IPS-NIHi7 (cell line): ENCODE measurements at regions not wholly inside any gene's neighbourhood (a gene's known extent, or its start where the extent isn't known, plus 50 kb on each side); places are given as distances from the start of the nearest gene placed in this dataset.

Experiments used
- DNase-seq: peaks from one replicate; pipeline ENCODE4 v3.0.0; 2012; ENCODE audit warnings: mixed read lengths; ENCODE audit errors: extremely low spot score

GRCh38 chr2:156164091-156164720, 168.3 kb downstream of the NR4A2 start:
- no peak for DNase-seq

GRCh38 chr2:156158808-156159207, 173.7 kb downstream of the NR4A2 start:
- no peak for DNase-seq

- no peak for DNase-seq
These were observed 174.9 kb downstream of the NR4A2 start for GRCh38 chr2:156157670-156158069.

- peak; percentile 13 for DNase-seq
These were observed 175.9 kb downstream of the NR4A2 start for GRCh38 chr2:156156580-156156979.

GRCh38 chr2:156155319-156155718, 177.2 kb downstream of the NR4A2 start:
- DNase-seq = no peak

GRCh38 chr2:156151351-156151750, 181.2 kb downstream of the NR4A2 start:
- no peak for DNase-seq

GRCh38 chr2:156147594-156148330, 184.8 kb downstream of the NR4A2 start:
- DNase-seq = no peak

- DNase-seq = no peak
These were observed 186.5 kb downstream of the NR4A2 start for GRCh38 chr2:156145976-156146375.

- DNase-seq = no peak
These were observed 187.1 kb downstream of the NR4A2 start for GRCh38 chr2:156145469-156145868.

GRCh38 chr2:156136566-156136965, 196.0 kb downstream of the NR4A2 start:
- DNase-seq = no peak

- DNase-seq = no peak
These were observed 197.6 kb downstream of the NR4A2 start for GRCh38 chr2:156134887-156135286.

GRCh38 chr2:156132941-156133340, 199.6 kb downstream of the NR4A2 start:
- no peak for DNase-seq

GRCh38 chr2:156132130-156132529, 200.4 kb downstream of the NR4A2 start:
- DNase-seq = no peak

- DNase-seq = no peak
These were observed 203.3 kb downstream of the NR4A2 start for GRCh38 chr2:156129227-156129626.

- DNase-seq = peak; percentile 27
These were observed 207.5 kb downstream of the NR4A2 start for GRCh38 chr2:156125018-156125417.

- no peak for DNase-seq
These were observed 208.1 kb downstream of the NR4A2 start for GRCh38 chr2:156124458-156124857.

- DNase-seq = no peak
These were observed 213.6 kb downstream of the NR4A2 start for GRCh38 chr2:156118753-156119416.

- DNase-seq = no peak
These were observed 216.4 kb downstream of the NR4A2 start for GRCh38 chr2:156116113-156116512.

- DNase-seq = no peak
These were observed 217.2 kb downstream of the NR4A2 start for GRCh38 chr2:156115338-156115737.

- DNase-seq = no peak
These were observed 220.2 kb downstream of the NR4A2 start for GRCh38 chr2:156112323-156112722.

- DNase-seq = peak; percentile 31
These were observed 221.6 kb downstream of the NR4A2 start for GRCh38 chr2:156110890-156111289.

GRCh38 chr2:156099382-156099781, 233.1 kb downstream of the NR4A2 start:
- DNase-seq = no peak

- DNase-seq = no peak
These were observed 234.0 kb downstream of the NR4A2 start for GRCh38 chr2:156098506-156098905.
